HUES6 (cell line): ENCODE measurements at regions not wholly inside any gene's neighbourhood (a gene's known extent, or its start where the extent isn't known, plus 50 kb on each side); places are given as distances from the start of the nearest gene placed in this dataset.

Experiments
- H3K27ac ChIP-seq: 2 replicates; pipeline ENCODE4 v1.7.0; 2013; ENCODE audit warnings: low read depth, mild to moderate bottlenecking, low read length, inconsistent platforms
- H3K27me3 ChIP-seq: 2 replicates; pipeline ENCODE4 v1.6.1; 2013; ENCODE audit warnings: low read length; ENCODE audit not compliant: control insufficient read depth, insufficient read depth
- H3K36me3 ChIP-seq: 2 replicates; pipeline ENCODE4 v1.6.1; 2013; ENCODE audit warnings: low read length; ENCODE audit not compliant: control insufficient read depth, insufficient read depth
- H3K4me1 ChIP-seq: 2 replicates; pipeline ENCODE4 v1.6.1; 2013; ENCODE audit warnings: low read length; ENCODE audit not compliant: control insufficient read depth, insufficient read depth
- H3K4me3 ChIP-seq: 2 replicates; pipeline ENCODE4 v1.5.1; 2013; ENCODE audit warnings: low read depth, low read length
- H3K9ac ChIP-seq: one replicate; pipeline ENCODE4 v1.6.1; 2013; ENCODE audit warnings: mild to moderate bottlenecking, low read length
- H3K9me3 ChIP-seq: 2 replicates; pipeline ENCODE4 v1.6.1; 2013; ENCODE audit warnings: low read depth, low read length; ENCODE audit not compliant: control insufficient read depth, insufficient read depth

DNA sequence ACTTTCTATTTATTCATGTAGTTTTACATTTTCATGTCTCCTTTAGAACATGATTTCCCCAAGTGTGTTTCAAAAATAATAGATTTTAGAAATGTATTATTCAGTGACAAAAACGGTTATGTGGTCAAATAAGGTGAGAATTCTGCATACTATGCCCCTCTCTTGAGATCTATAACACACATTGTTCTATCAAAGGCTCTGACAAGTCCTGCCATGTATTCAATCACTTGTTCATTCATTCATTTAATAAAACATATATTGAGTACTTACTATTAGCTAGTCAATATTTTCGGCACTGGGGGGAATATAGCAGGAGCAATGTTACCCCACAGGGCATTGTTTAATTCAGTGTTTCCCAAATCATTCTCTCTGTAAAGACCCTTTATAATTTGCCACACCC, 58.4 kb upstream of the FGF13 start:
- no peak overlapping the region for H3K4me3 ChIP-seq
- H3K9ac ChIP-seq = no peak overlapping the region
- H3K36me3 ChIP-seq = no peaks in the 10 kb centered on the region
- no peak overlapping the region for H3K27ac ChIP-seq
- no peaks in the 10 kb centered on the region for H3K4me1 ChIP-seq
- no peaks in the 10 kb centered on the region for H3K9me3 ChIP-seq
- H3K27me3 ChIP-seq = no peaks in the 10 kb centered on the region; the same call in 1 of the 2 replicates

DNA sequence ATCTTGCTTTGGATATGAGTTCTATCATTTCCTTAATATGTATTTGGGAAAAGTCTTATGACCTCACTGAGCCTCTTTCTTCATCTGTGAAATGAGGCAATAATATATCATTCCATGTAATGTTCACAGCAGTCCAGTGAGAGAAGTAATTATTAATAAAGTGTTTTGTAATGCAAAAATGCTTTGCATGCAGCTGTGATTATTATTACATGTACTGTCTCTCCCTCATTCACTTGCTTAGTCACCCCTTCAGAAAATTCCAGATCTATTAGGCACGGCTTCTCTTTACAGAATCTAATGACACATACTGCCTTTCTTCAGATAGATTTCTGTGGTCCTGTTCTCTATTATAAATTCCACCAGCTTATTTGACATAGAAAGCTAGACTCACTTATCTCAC, 53.5 kb upstream of the FGF13 start:
- Histone ChIP-seq H3K4me1 (peaks cover 3% of the 10 kb centered on the region; the same call in 1 of the 2 replicates), H3K9ac (no peak overlapping the region), H3K4me3 (no peak overlapping the region), H3K27me3 (no peaks in the 10 kb centered on the region; the same call in 1 of the 2 replicates), H3K36me3 (no peaks in the 10 kb centered on the region), H3K9me3 (no peaks in the 10 kb centered on the region), H3K27ac (no peak overlapping the region)

DNA sequence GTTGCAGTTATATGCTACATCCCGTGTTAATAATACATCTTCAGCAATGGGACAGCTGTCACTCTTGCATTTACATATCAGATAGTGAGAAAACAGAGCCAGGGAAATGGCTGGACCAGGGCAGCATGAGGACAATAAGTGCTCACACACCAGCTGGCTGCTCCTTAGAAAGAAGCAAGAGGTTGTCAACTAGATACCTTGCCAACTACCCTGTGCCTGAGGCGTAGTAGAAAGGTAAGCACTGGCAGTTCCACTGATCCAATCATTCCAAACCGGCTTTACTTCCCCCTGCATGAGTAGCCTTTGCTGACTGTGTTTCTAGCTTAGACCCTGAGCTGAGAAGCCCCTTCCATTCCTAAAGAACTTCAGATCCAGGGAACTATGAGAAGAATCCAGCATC, 52.2 kb upstream of the FGF13 start:
- Histone ChIP-seq H3K4me3 (no peak overlapping the region), H3K9ac (no peak overlapping the region), H3K4me1 (peaks cover 10% of the 10 kb centered on the region; the same call in 1 of the 2 replicates), H3K36me3 (no peaks in the 10 kb centered on the region), H3K27me3 (no peaks in the 10 kb centered on the region; the same call in 1 of the 2 replicates), H3K9me3 (no peaks in the 10 kb centered on the region), H3K27ac (no peak overlapping the region)

DNA sequence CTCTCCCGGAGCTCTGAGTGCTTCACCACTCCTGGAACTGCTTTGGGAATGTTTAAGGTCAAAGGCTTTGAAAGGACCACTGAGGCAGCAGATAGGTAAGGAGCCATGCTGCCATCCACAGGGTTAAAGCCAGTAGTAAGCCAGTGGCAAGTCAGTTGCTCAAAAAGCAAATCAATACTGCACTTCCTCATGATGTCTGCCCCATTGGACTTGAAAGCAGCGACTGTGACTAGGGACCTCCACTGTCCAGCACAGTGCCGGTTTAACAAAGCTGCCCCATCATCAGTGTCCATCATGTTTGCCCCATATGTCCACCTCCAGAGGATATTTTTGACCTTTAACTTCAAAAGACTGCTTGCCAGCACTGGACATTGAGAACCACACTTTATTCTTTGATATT, 49.9 kb upstream of the FGF13 start:
- no peaks in the 10 kb centered on the region for H3K36me3 ChIP-seq
- no peak overlapping the region for H3K9ac ChIP-seq
- no peaks in the 10 kb centered on the region for H3K9me3 ChIP-seq
- H3K27me3 ChIP-seq = peaks cover 9% of the 10 kb centered on the region; the same call in 1 of the 2 replicates
- H3K27ac ChIP-seq = no peak overlapping the region
- H3K4me1 ChIP-seq = peaks cover 15% of the 10 kb centered on the region; the same call in 1 of the 2 replicates
- no peak overlapping the region for H3K4me3 ChIP-seq
